Heart left ventricle (tissue), 16 donors: ENCODE measurements at regions not wholly inside any gene's neighbourhood (a gene's known extent, or its start where the extent isn't known, plus 50 kb on each side); places are given as distances from the start of the nearest gene placed in this dataset.

Experiments used
- ATAC-seq, 4 donors: fragments of 200-7000 bp; cut with Tn5 transposase; one replicate each; pipeline ENCODE4 v1.9.1; 2020 to 2022; ENCODE audit warnings: moderate library complexity in 4 of 4, mild to moderate bottlenecking in 3 of 4, moderate number of reproducible peaks in 1 of 4
- DNase-seq, 5 donors: peaks; one replicate each; pipeline ENCODE4 v3.0.0-alpha.2; 2020
- H3K27ac ChIP-seq, 12 donors: fragments of 200-600 bp; sonication (generic) in 4 of 12; one replicate each; pipeline versions ENCODE4 v1.5.0 to v1.8.0; 2016 to 2022; ENCODE audit warnings: mild to moderate bottlenecking in 2 of 12
- H3K27me3 ChIP-seq, 9 donors: fragments of 200-600 bp; sonication (generic) in 2 of 9; one replicate each; pipeline versions ENCODE4 v1.5.1 to v1.8.0; 2016 to 2022; ENCODE audit warnings: mild to moderate bottlenecking in 3 of 9
- H3K36me3 ChIP-seq, 9 donors: fragments of 200-600 bp; sonication (generic) in 2 of 9; one replicate each; pipeline versions ENCODE4 v1.5.0 to v1.8.0; 2018 to 2022; ENCODE audit warnings: mild to moderate bottlenecking in 2 of 9
- H3K4me1 ChIP-seq, 12 donors: fragments of 200-600 bp; sonication (generic) in 4 of 12; one replicate each; pipeline versions ENCODE4 v1.5.0 to v1.8.0; 2016 to 2022; ENCODE audit warnings: mild to moderate bottlenecking in 3 of 12
- H3K4me3 ChIP-seq, 12 donors: fragments of 200-600 bp; sonication (generic) in 4 of 12; one replicate each; pipeline versions ENCODE4 v1.5.0 to v1.8.0; 2017 to 2022; ENCODE audit warnings: mild to moderate bottlenecking in 9 of 12, moderate library complexity in 4 of 12
- H3K9me3 ChIP-seq, 12 donors: fragments of 200-600 bp; sonication (generic) in 4 of 12; one replicate each; pipeline versions ENCODE4 v1.5.0 to v1.8.0; 2016 to 2022; ENCODE audit warnings: mild to moderate bottlenecking in 1 of 12
- CTCF ChIP-seq, 12 donors: fragments of 200-600 bp; sonication (generic) in 4 of 12; IDR thresholded peaks; one replicate each; pipeline versions ENCODE4 v1.5.0 to v1.8.0; 2018 to 2022; ENCODE audit warnings: antibody characterized with exemption in 12 of 12, mild to moderate bottlenecking in 5 of 12
- POLR2A ChIP-seq, 2 donors: fragments of 450-650 bp; IDR thresholded peaks; one replicate each; pipeline ENCODE4 v1.6.1; 2017; ENCODE audit warnings: antibody characterized with exemption in 2 of 2, mild to moderate bottlenecking in 2 of 2, moderate library complexity in 2 of 2
- WGBS, 4 donors: extraction: QIAGEN DNeasy Blood & Tissue Kit in 2 of 4; methylation state at CpG; one replicate each; pipeline versions ENCODE4 v1.1.5 to v1.1.7; 2013 to 2018; 5-methylcytosine and 5-hydroxymethylcytosine counted together
- intact Hi-C, 10 donors: fragments of 100-400 bp; cut with DNase I; formaldehyde crosslinking; loops; one replicate each; pipeline versions ENCODE4 v1.11.1 to v1.14.2; 2022
- donor health status: ischemic (EF 13 %, LVEDD 7.1; RV severe dilation, severe dysfunction).
- donor health status: healthy with polysubstance abuse.
- donor health status: DM: no; HTN: yes; CAD: no.
- donor health status: DM: no; HTN: no; CAD: no.
- donor health status: ischemic (EF 25% LVEDD 6.9; RV normal size, moderate dysfunction).
- donor health status: ischemic (EF 25% LVEDD 5.7; RV mildly dilated, moderate dysfunction).
- donor health status: healthy.
- donor health status: DM: yes; HTN: yes; CAD: no.
- donor health status: ischemic (EF 35%, LVEDD 5.7; RV mildly dilated, moderate dysfunction).
- donor health status: nonischemic (EF 11% LVEDD 7.7; RV severe dilation, severe dysfunction).
- donor health status: DM: yes; HTN: yes; CAD: no.
- donor health status: PGD.
- donor health status: ischemic (EF 29% LVEDD 5.4; RV normal size, mild dysfunction).
- donor health status: nonischemic (EF 23%, LVEDD 6.1; RV moderate dilation, normal function).

GRCh38 chr4:126106658-126107057, 791.9 kb downstream of the FAT4 start:
- Histone ChIP-seq H3K36me3 (no peaks in the 10 kb centered on the region), H3K27ac (no peak overlapping the region), H3K4me3 (no peak overlapping the region), H3K27me3 (no peaks in the 10 kb centered on the region), H3K4me1 (no peaks in the 10 kb centered on the region), H3K9me3 (peaks cover 0 to 20% (median 0%) of the 10 kb centered on the region in 12 donors)
- intact Hi-C loops = no loop called here
- no peak for TF ChIP-seq CTCF (IDR thresholded peaks at IDR 0.05)
- no peak for ATAC-seq
- DNase-seq = no peak
- 92 to 93% (median 92%) methylated on average over 8 of the region's 8 CpGs for WGBS, 4 donors

GRCh38 chr4:126109836-126110235, 795.1 kb downstream of the FAT4 start:
- 91 to 96% (median 95%) methylated on average over 2 of the region's 2 CpGs for WGBS, 4 donors
- peaks cover 0 to 43% (median 18%) of the 10 kb centered on the region in 12 donors for H3K9me3 ChIP-seq
- no peak overlapping the region for H3K4me3 ChIP-seq
- TF ChIP-seq POLR2A (IDR thresholded peaks at IDR 0.05) = no peak
- TF ChIP-seq CTCF (IDR thresholded peaks at IDR 0.05) = no peak
- no peaks in the 10 kb centered on the region for H3K4me1 ChIP-seq
- ATAC-seq (no peak), DNase-seq (no peak)
- no peak overlapping the region for H3K27ac ChIP-seq
- no peaks in the 10 kb centered on the region for H3K36me3 ChIP-seq
- intact Hi-C loops = no loop called here
- no peaks in the 10 kb centered on the region for H3K27me3 ChIP-seq

DNA sequence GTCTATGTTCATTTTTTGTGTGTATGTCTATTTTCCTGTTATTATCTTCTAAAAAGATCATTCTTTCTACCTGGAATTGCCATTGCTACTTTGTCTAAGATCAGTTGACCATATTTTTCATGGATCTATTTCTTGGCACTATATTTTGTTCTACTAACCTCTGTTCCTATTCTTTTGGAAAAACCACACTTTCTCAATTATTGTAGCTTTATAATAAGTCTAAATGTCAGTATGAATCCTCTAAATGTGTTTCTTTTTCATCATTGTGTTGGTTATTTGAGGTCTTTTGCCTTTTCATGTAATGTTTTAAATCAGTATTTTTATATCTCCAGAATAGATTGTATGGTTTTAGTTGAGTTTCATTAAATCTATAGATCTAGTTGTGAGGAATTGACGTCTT, 798.3 kb downstream of the FAT4 start:
- WGBS, 4 donors = 82 to 89% (median 84%) methylated on average over 1 of the region's 1 CpG
- Histone ChIP-seq H3K4me3 (no peak overlapping the region), H3K4me1 (no peaks in the 10 kb centered on the region), H3K27me3 (no peaks in the 10 kb centered on the region), H3K36me3 (no peaks in the 10 kb centered on the region), H3K9me3 (peaks cover 0 to 59% (median 25%) of the 10 kb centered on the region in 12 donors), H3K27ac (no peak overlapping the region)
- intact Hi-C loops = no loop called here
- TF ChIP-seq POLR2A (IDR thresholded peaks at IDR 0.05) (no peak), CTCF (IDR thresholded peaks at IDR 0.05) (no peak)
- DNase-seq = no peak
- ATAC-seq = no peak

DNA sequence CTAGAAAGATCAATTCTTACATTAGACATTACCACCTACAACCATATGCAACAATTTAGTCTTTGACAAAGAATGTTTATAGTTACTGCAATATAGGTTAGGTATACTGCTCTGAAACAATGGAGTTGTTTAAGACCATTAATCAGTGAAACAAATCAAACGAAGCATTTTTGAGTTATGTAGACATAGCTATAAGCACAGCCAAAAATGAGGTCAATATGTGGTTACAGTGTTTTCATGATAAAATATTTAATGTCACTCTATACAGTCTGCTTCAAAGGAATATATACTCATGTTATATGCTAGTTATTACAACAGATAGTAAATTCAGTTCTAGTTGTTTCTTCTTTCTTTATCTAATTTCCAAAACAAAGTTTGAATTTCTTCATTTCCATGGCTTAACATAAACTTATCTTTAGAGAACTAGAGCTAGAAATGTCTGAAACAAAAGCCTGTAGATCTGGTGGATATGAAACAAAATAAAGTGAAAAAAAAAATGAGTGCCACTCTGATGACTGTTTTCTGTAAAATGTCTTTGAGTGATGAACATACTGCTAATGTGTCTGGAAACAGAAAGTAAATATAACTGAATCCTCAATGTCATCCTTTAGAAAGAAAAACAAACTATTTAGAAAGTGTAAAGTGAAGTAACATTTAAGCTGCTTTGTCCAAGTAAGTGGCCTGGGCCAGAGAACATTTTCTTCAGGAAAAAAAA, 809.0 kb downstream of the FAT4 start:
- 53 to 73% (median 67%) methylated on average over 1 of the region's 1 CpG for WGBS, 4 donors
- no peak overlapping the region for H3K4me3 ChIP-seq
- no peaks in the 10 kb centered on the region for H3K36me3 ChIP-seq
- no peak for TF ChIP-seq CTCF (IDR thresholded peaks at IDR 0.05)
- TF ChIP-seq POLR2A (IDR thresholded peaks at IDR 0.05) = no peak
- H3K27me3 ChIP-seq = no peaks in the 10 kb centered on the region
- H3K27ac ChIP-seq = no peak overlapping the region
- ATAC-seq (no peak), DNase-seq (no peak)
- intact Hi-C loops = no loop called here
- peaks cover 0 to 4% (median 0%) of the 10 kb centered on the region in 12 donors for H3K9me3 ChIP-seq
- H3K4me1 ChIP-seq = no peaks in the 10 kb centered on the region
